ENCODE measurements at regions not wholly inside any gene's neighbourhood (a gene's known extent, or its start where the extent isn't known, plus 50 kb on each side); places are given as distances from the start of the nearest gene placed in this dataset.

GRCh38 chr3:792630-793029 lies 300.2 kb upstream of the CNTN6 start:
- no peak overlapping the region for H3K9ac ChIP-seq (ENCODE audit: low read depth, low read length)
- no peak for TF ChIP-seq EZH2 (IDR thresholded peaks at IDR 0.05; ENCODE audit: borderline replicate concordance, low read depth, low read length, severe bottlenecking)
- no peak for TF ChIP-seq CTCF (IDR thresholded peaks at IDR 0.05; ENCODE audit: borderline replicate concordance, extremely low read depth, low read length, poor library complexity, severe bottlenecking)
- H3K79me2 ChIP-seq (ENCODE audit: insufficient read depth, low read length): no peaks in the 10 kb centered on the region
- DNase-seq (no peak), ATAC-seq (ENCODE audit: insufficient read depth, low read depth) (no peak)
- no peak overlapping the region for H2AFZ ChIP-seq (ENCODE audit: low read depth, low read length)
- H3K9me3 ChIP-seq (ENCODE audit: insufficient read depth, low read length, severe bottlenecking): no peaks in the 10 kb centered on the region
- H3K4me3 ChIP-seq (ENCODE audit: low read depth in 1 of 2, low read length in 2 of 2): no peak overlapping the region
- H3K4me2 ChIP-seq (ENCODE audit: insufficient read depth, low read length): no peak overlapping the region
- H3K4me1 ChIP-seq (ENCODE audit: insufficient read depth, low read length): no peaks in the 10 kb centered on the region
- H3K27me3 ChIP-seq (ENCODE audit: insufficient read depth, low read length, poor library complexity): no peaks in the 10 kb centered on the region
- H3K27ac ChIP-seq (ENCODE audit: low read length): no peak overlapping the region
- no peaks in the 10 kb centered on the region for H3K36me3 ChIP-seq (ENCODE audit: insufficient read depth, low read length)
- H4K20me1 ChIP-seq (ENCODE audit: insufficient read depth, low read length): no peaks in the 10 kb centered on the region

GRCh38 chr3:804211-804610 lies 288.6 kb upstream of the CNTN6 start:
- Histone ChIP-seq H3K27me3 (ENCODE audit: insufficient read depth, low read length, poor library complexity) (no peaks in the 10 kb centered on the region), H3K27ac (ENCODE audit: low read length) (no peak overlapping the region), H2AFZ (ENCODE audit: low read depth, low read length) (no peak overlapping the region), H3K4me1 (ENCODE audit: insufficient read depth, low read length) (no peaks in the 10 kb centered on the region), H3K4me3 (ENCODE audit: low read depth in 1 of 2, low read length in 2 of 2) (no peak overlapping the region), H3K79me2 (ENCODE audit: insufficient read depth, low read length) (no peaks in the 10 kb centered on the region), H3K36me3 (ENCODE audit: insufficient read depth, low read length) (no peaks in the 10 kb centered on the region), H3K4me2 (ENCODE audit: insufficient read depth, low read length) (no peak overlapping the region), H4K20me1 (ENCODE audit: insufficient read depth, low read length) (no peaks in the 10 kb centered on the region), H3K9me3 (ENCODE audit: insufficient read depth, low read length, severe bottlenecking) (no peaks in the 10 kb centered on the region), H3K9ac (ENCODE audit: low read depth, low read length) (no peak overlapping the region)
- TF ChIP-seq CTCF (IDR thresholded peaks at IDR 0.05; ENCODE audit: borderline replicate concordance, extremely low read depth, low read length, poor library complexity, severe bottlenecking) (no peak), EZH2 (IDR thresholded peaks at IDR 0.05; ENCODE audit: borderline replicate concordance, low read depth, low read length, severe bottlenecking) (no peak)
- no peak for DNase-seq
- no peak for ATAC-seq (ENCODE audit: insufficient read depth, low read depth)

- Histone ChIP-seq H3K4me1 (ENCODE audit: insufficient read depth, low read length) (no peaks in the 10 kb centered on the region), H3K79me2 (ENCODE audit: insufficient read depth, low read length) (no peaks in the 10 kb centered on the region), H3K36me3 (ENCODE audit: insufficient read depth, low read length) (no peaks in the 10 kb centered on the region), H3K27ac (ENCODE audit: low read length) (no peak overlapping the region), H3K9me3 (ENCODE audit: insufficient read depth, low read length, severe bottlenecking) (no peaks in the 10 kb centered on the region), H2AFZ (ENCODE audit: low read depth, low read length) (no peak overlapping the region), H3K9ac (ENCODE audit: low read depth, low read length) (no peak overlapping the region), H4K20me1 (ENCODE audit: insufficient read depth, low read length) (no peaks in the 10 kb centered on the region), H3K4me2 (ENCODE audit: insufficient read depth, low read length) (no peak overlapping the region), H3K4me3 (ENCODE audit: low read depth in 1 of 2, low read length in 2 of 2) (no peak overlapping the region), H3K27me3 (ENCODE audit: insufficient read depth, low read length, poor library complexity) (no peaks in the 10 kb centered on the region)
- ATAC-seq (ENCODE audit: insufficient read depth, low read depth) (no peak), DNase-seq (no peak)
- TF ChIP-seq CTCF (IDR thresholded peaks at IDR 0.05; ENCODE audit: borderline replicate concordance, extremely low read depth, low read length, poor library complexity, severe bottlenecking): no peak
- no peak for TF ChIP-seq EZH2 (IDR thresholded peaks at IDR 0.05; ENCODE audit: borderline replicate concordance, low read depth, low read length, severe bottlenecking)
Observed at GRCh38 chr3:805326-805725, 287.5 kb upstream of the CNTN6 start.

GRCh38 chr3:806006-806405 lies 286.8 kb upstream of the CNTN6 start:
- no peaks in the 10 kb centered on the region for H3K9me3 ChIP-seq (ENCODE audit: insufficient read depth, low read length, severe bottlenecking)
- H3K4me2 ChIP-seq (ENCODE audit: insufficient read depth, low read length): no peak overlapping the region
- no peaks in the 10 kb centered on the region for H3K36me3 ChIP-seq (ENCODE audit: insufficient read depth, low read length)
- H3K79me2 ChIP-seq (ENCODE audit: insufficient read depth, low read length): no peaks in the 10 kb centered on the region
- TF ChIP-seq CTCF (IDR thresholded peaks at IDR 0.05; ENCODE audit: borderline replicate concordance, extremely low read depth, low read length, poor library complexity, severe bottlenecking) (no peak), EZH2 (IDR thresholded peaks at IDR 0.05; ENCODE audit: borderline replicate concordance, low read depth, low read length, severe bottlenecking) (no peak)
- H4K20me1 ChIP-seq (ENCODE audit: insufficient read depth, low read length): no peaks in the 10 kb centered on the region
- DNase-seq (no peak), ATAC-seq (ENCODE audit: insufficient read depth, low read depth) (no peak)
- no peak overlapping the region for H3K9ac ChIP-seq (ENCODE audit: low read depth, low read length)
- H3K4me3 ChIP-seq (ENCODE audit: low read depth in 1 of 2, low read length in 2 of 2): no peak overlapping the region
- no peaks in the 10 kb centered on the region for H3K27me3 ChIP-seq (ENCODE audit: insufficient read depth, low read length, poor library complexity)
- no peaks in the 10 kb centered on the region for H3K4me1 ChIP-seq (ENCODE audit: insufficient read depth, low read length)
- H2AFZ ChIP-seq (ENCODE audit: low read depth, low read length): no peak overlapping the region
- no peak overlapping the region for H3K27ac ChIP-seq (ENCODE audit: low read length)
